ENCODE measurements at regions not wholly inside any gene's neighbourhood (a gene's known extent, or its start where the extent isn't known, plus 50 kb on each side); places are given as distances from the start of the nearest gene placed in this dataset.

DNA sequence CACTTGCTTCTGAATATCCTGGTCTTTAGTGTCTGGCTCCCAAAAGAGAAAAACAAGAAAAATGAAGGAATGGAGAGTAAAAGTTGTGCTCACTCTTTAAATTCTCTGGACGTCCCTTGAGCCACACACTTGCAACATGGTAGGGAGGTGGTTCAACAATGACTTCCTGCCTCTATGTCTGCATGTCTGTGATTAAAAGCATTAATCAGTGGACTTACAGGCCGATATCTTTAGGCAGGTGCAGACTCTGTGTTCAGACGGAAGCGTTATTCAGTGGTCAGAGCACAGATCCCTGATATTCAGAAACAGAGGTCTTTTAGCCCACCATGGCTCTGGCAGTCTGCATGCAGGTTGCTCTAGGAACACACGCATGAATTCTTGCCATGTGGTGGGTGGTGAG is 1920.0 kb upstream of the RAG2 start:
- TF ChIP-seq, protein P1, sequence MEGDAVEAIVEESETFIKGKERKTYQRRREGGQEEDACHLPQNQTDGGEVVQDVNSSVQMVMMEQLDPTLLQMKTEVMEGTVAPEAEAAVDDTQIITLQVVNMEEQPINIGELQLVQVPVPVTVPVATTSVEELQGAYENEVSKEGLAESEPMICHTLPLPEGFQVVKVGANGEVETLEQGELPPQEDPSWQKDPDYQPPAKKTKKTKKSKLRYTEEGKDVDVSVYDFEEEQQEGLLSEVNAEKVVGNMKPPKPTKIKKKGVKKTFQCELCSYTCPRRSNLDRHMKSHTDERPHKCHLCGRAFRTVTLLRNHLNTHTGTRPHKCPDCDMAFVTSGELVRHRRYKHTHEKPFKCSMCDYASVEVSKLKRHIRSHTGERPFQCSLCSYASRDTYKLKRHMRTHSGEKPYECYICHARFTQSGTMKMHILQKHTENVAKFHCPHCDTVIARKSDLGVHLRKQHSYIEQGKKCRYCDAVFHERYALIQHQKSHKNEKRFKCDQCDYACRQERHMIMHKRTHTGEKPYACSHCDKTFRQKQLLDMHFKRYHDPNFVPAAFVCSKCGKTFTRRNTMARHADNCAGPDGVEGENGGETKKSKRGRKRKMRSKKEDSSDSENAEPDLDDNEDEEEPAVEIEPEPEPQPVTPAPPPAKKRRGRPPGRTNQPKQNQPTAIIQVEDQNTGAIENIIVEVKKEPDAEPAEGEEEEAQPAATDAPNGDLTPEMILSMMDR (IDR thresholded peaks at IDR 0.05 in 8 of 11, conservative IDR thresholded peaks at IDR 0.05 in 3 of 11): no peak
- no peak for TF ChIP-seq POLR2A (IDR thresholded peaks at IDR 0.05)
- TF ChIP-seq POLR2AphosphoS5 (IDR thresholded peaks at IDR 0.05): no peak

Data from spleen (tissue), 7 donors.